Endodermal cell (in vitro differentiated cells): ENCODE measurements at regions not wholly inside any gene's neighbourhood (a gene's known extent, or its start where the extent isn't known, plus 50 kb on each side); places are given as distances from the start of the nearest gene placed in this dataset.
"Not testable (repeated sequence)": the region's sequence is repeated elsewhere in the genome, so short reads cannot be mapped to it uniquely, and the experiment has no call there.

ENCODE experiments used
- DNase-seq: peaks from one replicate; pipeline ENCODE4 v3.0.0-alpha.2; 2017
- H3K27ac ChIP-seq: 2 replicates; pipeline ENCODE4 v1.5.1; 2013; ENCODE audit warnings: mild to moderate bottlenecking, low read depth, low read length, moderate library complexity
- H3K27me3 ChIP-seq: 2 replicates; pipeline ENCODE4 v1.6.1; 2013; ENCODE audit warnings: mild to moderate bottlenecking, low read length, moderate library complexity; ENCODE audit not compliant: insufficient read depth, control insufficient read depth, poor library complexity, severe bottlenecking
- H3K36me3 ChIP-seq: 2 replicates; pipeline ENCODE4 v1.7.0; 2013; ENCODE audit warnings: mild to moderate bottlenecking, low read length, moderate library complexity; ENCODE audit not compliant: control insufficient read depth, insufficient read depth
- H3K4me1 ChIP-seq: one replicate; pipeline ENCODE4 v1.7.0; 2013; ENCODE audit warnings: low read length; ENCODE audit not compliant: control insufficient read depth, insufficient read depth
- H3K4me3 ChIP-seq: 2 replicates; pipeline ENCODE4 v1.5.1; 2013; ENCODE audit warnings: mild to moderate bottlenecking, low read length, moderate library complexity
- H3K9ac ChIP-seq: 2 replicates; pipeline ENCODE4 v1.6.1; 2013; ENCODE audit warnings: mild to moderate bottlenecking, low read length, moderate library complexity; ENCODE audit not compliant: poor library complexity, severe bottlenecking; ENCODE audit errors: extremely low read depth
- H3K9me3 ChIP-seq: 2 replicates; pipeline ENCODE4 v1.6.1; 2013; ENCODE audit warnings: mild to moderate bottlenecking, low read length, moderate library complexity; ENCODE audit not compliant: control insufficient read depth
- H3K27ac Mint-ChIP-seq: 2 replicates; pipeline ENCODE4 v1.8.0; 2020; ENCODE audit warnings: mixed read lengths
- H3K27me3 Mint-ChIP-seq: 2 replicates; pipeline ENCODE4 v1.8.0; 2021; ENCODE audit warnings: mild to moderate bottlenecking, mixed read lengths; ENCODE audit not compliant: insufficient read depth
- H3K36me3 Mint-ChIP-seq: 2 replicates; pipeline ENCODE4 v1.8.0; 2020; ENCODE audit warnings: low read depth, mixed read lengths
- H3K4me1 Mint-ChIP-seq: 2 replicates; pipeline ENCODE4 v1.8.0; 2020; ENCODE audit warnings: mixed read lengths
- H3K4me3 Mint-ChIP-seq: 2 replicates; pipeline ENCODE4 v1.8.0; 2020; ENCODE audit warnings: mild to moderate bottlenecking, moderate library complexity, mixed read lengths
- H3K9me3 Mint-ChIP-seq: 2 replicates; pipeline ENCODE4 v1.8.0; 2020; ENCODE audit warnings: mild to moderate bottlenecking, mixed read lengths
- CTCF ChIP-seq: fragments of 200-600 bp; sonication (generic); conservative IDR thresholded peaks from 2 replicates; pipeline ENCODE4 v1.5.0; 2021; ENCODE audit warnings: antibody characterized with exemption, mild to moderate bottlenecking
- WGBS, 2 experiments: methylation state at CpG; one replicate each; pipeline versions ENCODE4 v1.1.5 to v1.1.7; 2013; ENCODE audit warnings: missing lambda C conversion rate in 2 of 2, mixed read lengths in 1 of 2; ENCODE audit not compliant: insufficient coverage in 1 of 2, insufficient read length in 1 of 2; 5-methylcytosine and 5-hydroxymethylcytosine counted together

GRCh38 chr15:98085003-98085639 is 124.6 kb downstream of the ARRDC4 start:
- WGBS, 2 experiments: 5 to 8% methylated on average over 2 of the region's 2 CpGs

GRCh38 chr15:98088307-98088945 is 127.9 kb downstream of the ARRDC4 start:
- peak; percentile 35 for DNase-seq
- H3K9me3 Mint-ChIP-seq: peaks cover 18% of the 10 kb centered on the region
- WGBS, 2 experiments: 92 to 97% methylated on average over 6 to 21 of the region's 35 CpGs
- not testable (repeated sequence) for H3K27me3 Mint-ChIP-seq, H3K36me3 Mint-ChIP-seq, H3K27ac Mint-ChIP-seq, H3K36me3 ChIP-seq, H3K9ac ChIP-seq, H3K27me3 ChIP-seq, H3K4me3 Mint-ChIP-seq, H3K4me1 ChIP-seq, H3K27ac ChIP-seq, H3K4me3 ChIP-seq, H3K4me1 Mint-ChIP-seq, H3K9me3 ChIP-seq

More at GRCh38 chr15:98085003-98085639, 124.6 kb downstream of the ARRDC4 start:
- H3K9ac ChIP-seq: no peak overlapping the region
- Mint-ChIP-seq H3K4me1 (no peaks in the 10 kb centered on the region), H3K27me3 (no peaks in the 10 kb centered on the region), H3K9me3 (peaks cover 6% of the 10 kb centered on the region), H3K27ac (no peak overlapping the region), H3K36me3 (no peaks in the 10 kb centered on the region), H3K4me3 (no peak overlapping the region)
- no peak overlapping the region for H3K4me3 ChIP-seq
- H3K9me3 ChIP-seq: no peaks in the 10 kb centered on the region
- H3K27me3 ChIP-seq: no peaks in the 10 kb centered on the region
- peak; percentile 83 for TF ChIP-seq CTCF
- no peak overlapping the region for H3K27ac ChIP-seq
- H3K4me1 ChIP-seq: no peaks in the 10 kb centered on the region
- no peaks in the 10 kb centered on the region for H3K36me3 ChIP-seq
- DNase-seq: peak; percentile 64

GRCh38 chr15:98089352-98089751 is 128.8 kb downstream of the ARRDC4 start:
- H3K36me3 ChIP-seq, H3K27ac Mint-ChIP-seq, H3K4me1 ChIP-seq, H3K9ac ChIP-seq, H3K27me3 Mint-ChIP-seq, H3K4me3 Mint-ChIP-seq, H3K4me3 ChIP-seq, H3K27me3 ChIP-seq, H3K9me3 ChIP-seq, H3K4me1 Mint-ChIP-seq, H3K36me3 Mint-ChIP-seq, DNase-seq, H3K27ac ChIP-seq: not testable (repeated sequence)
- H3K9me3 Mint-ChIP-seq: peaks cover 18% of the 10 kb centered on the region
- 70% methylated on average over 1 of the region's 9 CpGs; no CpG with 5 or more reads in 1 of the 2 experiments for WGBS, 2 experiments

GRCh38 chr15:98097986-98098385 is 137.5 kb downstream of the ARRDC4 start:
- not testable (repeated sequence) for H3K4me1 ChIP-seq, H3K9me3 ChIP-seq, H3K27me3 ChIP-seq, H3K4me3 ChIP-seq, H3K27ac ChIP-seq, H3K36me3 Mint-ChIP-seq, H3K4me3 Mint-ChIP-seq, H3K9me3 Mint-ChIP-seq, H3K27ac Mint-ChIP-seq, H3K4me1 Mint-ChIP-seq, H3K9ac ChIP-seq, H3K27me3 Mint-ChIP-seq, H3K36me3 ChIP-seq
- WGBS, 2 experiments: 100% methylated on average over 1 of the region's 2 CpGs; no CpG with 5 or more reads in 1 of the 2 experiments
- peak; percentile 3 for DNase-seq

GRCh38 chr15:98100606-98101005 is 140.1 kb downstream of the ARRDC4 start:
- not testable (repeated sequence) for H3K27me3 Mint-ChIP-seq, H3K27ac Mint-ChIP-seq, H3K4me3 Mint-ChIP-seq

More at GRCh38 chr15:98100606-98101005, 140.1 kb downstream of the ARRDC4 start:
- H3K9me3 ChIP-seq, H3K27ac ChIP-seq, H3K36me3 ChIP-seq, H3K4me1 ChIP-seq, H3K4me1 Mint-ChIP-seq, DNase-seq, H3K27me3 ChIP-seq, H3K9ac ChIP-seq, H3K9me3 Mint-ChIP-seq, H3K36me3 Mint-ChIP-seq, H3K4me3 ChIP-seq: not testable (repeated sequence)
- WGBS, 2 experiments: 91 to 100% methylated on average over 6 of the region's 6 CpGs
